Nephron progenitor cell (in vitro differentiated cells): ENCODE measurements at regions not wholly inside any gene's neighbourhood (a gene's known extent, or its start where the extent isn't known, plus 50 kb on each side); places are given as distances from the start of the nearest gene placed in this dataset.

Experiments
- DNase-seq: peaks from one replicate; pipeline ENCODE4 v3.0.0; 2021
- H3K27ac Mint-ChIP-seq: 2 replicates; pipeline ENCODE4 v1.8.0; 2021; ENCODE audit warnings: mild to moderate bottlenecking, moderate library complexity, mixed read lengths
- H3K27me3 Mint-ChIP-seq: 2 replicates; pipeline ENCODE4 v1.8.0; 2021; ENCODE audit warnings: mild to moderate bottlenecking, low read depth, mixed read lengths; ENCODE audit not compliant: poor library complexity
- H3K36me3 Mint-ChIP-seq: 2 replicates; pipeline ENCODE4 v1.8.0; 2021; ENCODE audit warnings: low read depth, mixed read lengths
- H3K4me1 Mint-ChIP-seq: 2 replicates; pipeline ENCODE4 v1.8.0; 2021; ENCODE audit warnings: mixed read lengths
- H3K4me3 Mint-ChIP-seq: 2 replicates; pipeline ENCODE4 v1.8.0; 2021; ENCODE audit warnings: mild to moderate bottlenecking, moderate library complexity, mixed read lengths
- H3K9me3 Mint-ChIP-seq: 2 replicates; pipeline ENCODE4 v1.8.0; 2021; ENCODE audit warnings: mild to moderate bottlenecking, moderate library complexity, mixed read lengths
- TF ChIP-seq, protein P1 (sequence below): fragments of 200-600 bp; sonication (generic); IDR thresholded peaks from 2 replicates; pipeline ENCODE4 v1.5.0; 2021; ENCODE audit warnings: antibody characterized with exemption

DNA sequence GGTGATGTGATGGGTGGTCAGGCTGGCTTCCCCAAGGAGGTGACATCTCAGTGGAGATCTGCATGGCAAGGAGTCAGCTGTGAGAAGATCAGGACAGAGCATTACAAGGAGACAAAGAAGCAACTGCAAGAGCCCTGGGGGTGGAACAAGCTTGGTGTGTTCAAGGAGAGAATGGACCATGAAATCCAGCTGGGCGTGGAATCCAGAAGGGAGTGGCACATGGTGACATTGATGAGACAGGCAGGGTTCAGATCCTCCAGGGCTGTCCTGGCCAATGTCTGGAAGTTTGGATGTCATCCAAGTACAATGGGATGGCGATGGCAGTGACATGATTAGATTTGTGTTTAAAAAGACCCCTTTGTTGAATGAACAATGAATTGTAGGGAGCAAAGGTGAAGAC, 175.6 kb downstream of the MACROH2A1 start:
- Mint-ChIP-seq H3K9me3 (peaks cover 6% of the 10 kb centered on the region), H3K27me3 (peaks cover 15% of the 10 kb centered on the region), H3K27ac (no peak overlapping the region), H3K4me3 (no peak overlapping the region), H3K36me3 (no peaks in the 10 kb centered on the region), H3K4me1 (peaks cover 28% of the 10 kb centered on the region)
- no peak for DNase-seq
- TF ChIP-seq, protein P1, sequence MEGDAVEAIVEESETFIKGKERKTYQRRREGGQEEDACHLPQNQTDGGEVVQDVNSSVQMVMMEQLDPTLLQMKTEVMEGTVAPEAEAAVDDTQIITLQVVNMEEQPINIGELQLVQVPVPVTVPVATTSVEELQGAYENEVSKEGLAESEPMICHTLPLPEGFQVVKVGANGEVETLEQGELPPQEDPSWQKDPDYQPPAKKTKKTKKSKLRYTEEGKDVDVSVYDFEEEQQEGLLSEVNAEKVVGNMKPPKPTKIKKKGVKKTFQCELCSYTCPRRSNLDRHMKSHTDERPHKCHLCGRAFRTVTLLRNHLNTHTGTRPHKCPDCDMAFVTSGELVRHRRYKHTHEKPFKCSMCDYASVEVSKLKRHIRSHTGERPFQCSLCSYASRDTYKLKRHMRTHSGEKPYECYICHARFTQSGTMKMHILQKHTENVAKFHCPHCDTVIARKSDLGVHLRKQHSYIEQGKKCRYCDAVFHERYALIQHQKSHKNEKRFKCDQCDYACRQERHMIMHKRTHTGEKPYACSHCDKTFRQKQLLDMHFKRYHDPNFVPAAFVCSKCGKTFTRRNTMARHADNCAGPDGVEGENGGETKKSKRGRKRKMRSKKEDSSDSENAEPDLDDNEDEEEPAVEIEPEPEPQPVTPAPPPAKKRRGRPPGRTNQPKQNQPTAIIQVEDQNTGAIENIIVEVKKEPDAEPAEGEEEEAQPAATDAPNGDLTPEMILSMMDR = no peak

DNA sequence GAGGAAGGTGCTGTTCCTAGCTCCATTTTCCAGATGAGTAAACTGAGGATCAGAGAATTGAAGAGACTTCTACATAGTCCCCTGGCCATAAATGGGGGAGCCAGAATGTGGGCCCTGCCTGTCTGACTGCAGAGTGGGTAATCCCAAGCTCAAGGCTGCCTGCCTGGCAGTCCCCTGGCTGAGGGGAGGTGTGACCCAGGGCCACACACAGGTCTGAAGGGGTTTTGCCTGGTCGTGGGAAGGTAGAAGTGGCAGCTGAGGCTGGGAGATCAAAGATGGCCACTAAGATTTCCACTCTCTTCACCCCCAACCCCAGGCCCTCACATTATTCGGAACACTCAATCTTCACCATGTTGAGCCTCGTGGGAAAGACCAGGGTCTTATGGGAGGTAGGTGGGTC, 176.3 kb downstream of the MACROH2A1 start:
- no peak for DNase-seq
- Mint-ChIP-seq H3K4me1 (peaks cover 28% of the 10 kb centered on the region), H3K27ac (no peak overlapping the region), H3K4me3 (no peak overlapping the region), H3K36me3 (no peaks in the 10 kb centered on the region), H3K9me3 (peaks cover under 1% of the 10 kb centered on the region), H3K27me3 (peaks cover 15% of the 10 kb centered on the region)
- TF ChIP-seq, protein P1 = no peak

DNA sequence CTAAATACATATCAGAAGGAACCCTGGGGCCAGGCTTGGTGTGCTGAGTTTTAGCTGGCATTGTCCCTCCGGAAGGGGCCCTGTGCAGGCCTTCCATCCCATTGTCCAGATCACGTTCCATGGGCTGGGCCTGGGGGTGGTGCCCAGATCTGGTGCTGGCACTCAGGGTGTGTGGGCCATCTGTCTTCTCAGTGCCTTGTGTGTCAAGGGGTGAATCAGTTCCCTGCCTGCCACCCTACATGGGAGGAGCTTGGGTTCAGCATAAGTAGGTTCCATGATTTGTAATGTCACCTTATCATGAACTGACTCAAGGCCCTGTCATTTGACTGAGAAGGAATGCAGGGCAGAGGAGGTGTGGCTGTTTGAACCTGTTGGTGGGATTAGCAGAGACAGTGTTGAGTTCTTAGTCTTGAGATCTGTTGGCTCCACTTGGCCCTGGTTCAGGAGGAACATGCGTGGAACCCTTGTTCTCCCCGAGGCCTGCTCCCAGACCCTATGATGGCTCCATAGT, 176.8 kb downstream of the MACROH2A1 start:
- H3K27ac Mint-ChIP-seq = no peak overlapping the region
- H3K9me3 Mint-ChIP-seq = no peaks in the 10 kb centered on the region
- no peak for DNase-seq
- TF ChIP-seq, protein P1 = no peak
- no peaks in the 10 kb centered on the region for H3K36me3 Mint-ChIP-seq
- H3K27me3 Mint-ChIP-seq = peaks cover 15% of the 10 kb centered on the region
- no peak overlapping the region for H3K4me3 Mint-ChIP-seq
- peaks cover 23% of the 10 kb centered on the region for H3K4me1 Mint-ChIP-seq

DNA sequence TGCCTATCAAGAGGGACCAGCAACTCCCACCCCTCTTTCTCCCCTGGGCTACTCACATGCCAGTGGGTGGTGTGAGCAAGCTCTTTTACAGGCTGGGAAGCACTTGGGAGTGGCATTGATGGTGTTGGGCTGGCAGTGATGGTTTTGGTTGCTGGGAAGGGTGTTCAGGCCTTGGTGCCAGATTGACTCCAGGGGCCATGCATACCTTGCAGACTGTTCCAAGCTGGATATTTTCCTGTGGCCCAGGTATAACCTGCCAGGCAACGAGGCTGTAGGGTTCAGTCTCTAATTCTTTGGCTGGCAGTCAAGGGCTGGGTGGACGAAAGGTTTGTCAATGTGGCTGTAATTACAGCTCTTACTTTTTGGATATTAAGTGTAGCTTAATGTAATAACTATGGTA, 177.3 kb downstream of the MACROH2A1 start:
- DNase-seq = no peak

DNA sequence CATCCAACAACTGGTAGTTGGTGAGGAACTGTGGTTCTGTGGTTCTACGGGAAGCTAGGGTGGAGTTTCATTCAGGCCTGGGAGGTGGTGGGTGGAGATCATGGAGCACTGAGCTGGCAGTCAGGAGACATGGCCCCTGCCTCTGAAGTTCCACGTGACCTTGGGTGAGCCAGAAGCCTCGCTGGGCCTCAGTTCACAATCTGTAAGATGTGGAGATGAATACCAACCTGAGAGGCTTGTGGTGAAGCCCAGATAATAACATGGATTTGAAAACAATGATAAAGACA, 177.9 kb downstream of the MACROH2A1 start:
- Mint-ChIP-seq H3K9me3 (no peaks in the 10 kb centered on the region), H3K4me1 (peaks cover 18% of the 10 kb centered on the region), H3K27me3 (peaks cover 15% of the 10 kb centered on the region), H3K36me3 (no peaks in the 10 kb centered on the region), H3K27ac (no peak overlapping the region), H3K4me3 (no peak overlapping the region)
- TF ChIP-seq, protein P1 = no peak
- no peak for DNase-seq

More for the DNA sequence above, 177.3 kb downstream of the MACROH2A1 start:
- H3K9me3 Mint-ChIP-seq = no peaks in the 10 kb centered on the region
- H3K4me1 Mint-ChIP-seq = peaks cover 22% of the 10 kb centered on the region
- TF ChIP-seq, protein P1 = no peak
- peaks cover 15% of the 10 kb centered on the region for H3K27me3 Mint-ChIP-seq
- H3K27ac Mint-ChIP-seq = no peak overlapping the region
- H3K36me3 Mint-ChIP-seq = no peaks in the 10 kb centered on the region
- no peak overlapping the region for H3K4me3 Mint-ChIP-seq

DNA sequence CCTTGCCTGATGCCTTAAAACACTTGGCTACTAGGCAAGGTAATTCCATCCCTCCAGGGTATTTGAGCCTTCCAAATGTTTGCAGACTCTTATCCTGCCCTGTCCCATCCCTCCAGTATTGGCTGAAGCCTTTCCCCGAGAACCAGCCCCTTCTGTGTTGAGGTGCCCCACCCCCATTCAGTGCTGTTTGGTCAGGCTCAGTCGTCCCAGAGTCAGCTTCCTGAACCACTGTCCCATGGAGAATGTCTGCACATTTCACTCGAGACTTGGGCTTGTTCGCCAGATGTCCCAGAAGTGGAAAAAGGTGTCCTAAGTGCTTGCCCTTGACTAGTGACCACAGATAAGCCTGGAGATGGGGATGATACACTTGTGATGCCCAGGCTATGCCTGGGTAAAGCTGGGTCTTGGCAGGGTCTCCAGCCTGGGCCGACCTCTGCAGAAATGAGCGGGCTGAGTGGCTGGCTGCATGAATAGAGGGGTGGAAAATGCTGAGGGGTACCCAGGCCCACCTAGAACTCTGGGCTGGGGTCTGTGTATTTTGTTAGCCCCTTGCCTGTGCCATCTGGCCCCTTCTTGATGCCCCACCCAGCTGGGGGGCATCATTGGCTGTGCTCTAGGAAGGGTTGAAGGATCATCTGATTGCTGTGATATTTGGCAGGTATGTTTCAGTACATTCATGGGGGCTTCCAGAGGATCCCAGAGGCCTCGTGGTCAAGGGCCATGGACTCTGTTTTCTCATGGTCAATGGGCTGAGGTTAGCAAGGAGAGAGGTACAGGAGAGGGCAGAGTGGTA, 178.4 kb downstream of the MACROH2A1 start:
- H3K36me3 Mint-ChIP-seq = no peaks in the 10 kb centered on the region
- H3K9me3 Mint-ChIP-seq = no peaks in the 10 kb centered on the region
- peaks cover 18% of the 10 kb centered on the region for H3K4me1 Mint-ChIP-seq

More for the DNA sequence above, 178.4 kb downstream of the MACROH2A1 start:
- DNase-seq = no peak
- Mint-ChIP-seq H3K27ac (peak overlapping the region; percentile 40), H3K4me3 (no peak overlapping the region), H3K27me3 (peaks cover 19% of the 10 kb centered on the region)
- TF ChIP-seq, protein P1 = no peak
